GM19438 (cell line): ENCODE measurements at regions not wholly inside any gene's neighbourhood (a gene's known extent, or its start where the extent isn't known, plus 50 kb on each side); places are given as distances from the start of the nearest gene placed in this dataset.

ENCODE experiments used
- ATAC-seq: cut with Tn5 transposase; IDR thresholded peaks from one replicate; pipeline ENCODE4 v1.9.1; 2021; ENCODE audit warnings: low read depth; ENCODE audit not compliant: unreplicated experiment

DNA sequence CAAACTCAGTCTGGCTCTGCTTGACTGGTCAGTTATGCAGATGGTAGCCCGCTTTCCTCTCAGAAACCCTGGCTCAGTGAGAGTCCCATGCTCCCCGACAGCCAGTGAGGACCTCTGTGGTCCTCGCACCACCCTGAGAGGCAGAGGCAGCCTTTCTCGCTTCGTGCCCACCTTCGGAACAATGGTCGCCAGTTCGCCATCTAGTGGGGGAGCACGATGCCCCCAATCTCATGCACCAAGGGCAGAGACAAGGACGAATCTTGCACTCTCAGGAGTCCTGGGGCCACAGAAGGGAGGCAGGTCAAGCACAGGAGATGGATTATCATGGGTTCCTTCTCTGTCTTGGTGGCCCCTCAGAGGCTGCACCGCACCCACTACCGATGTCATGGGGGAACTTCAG is 75.2 kb downstream of the RHCG start:
- ATAC-seq = no peak

DNA sequence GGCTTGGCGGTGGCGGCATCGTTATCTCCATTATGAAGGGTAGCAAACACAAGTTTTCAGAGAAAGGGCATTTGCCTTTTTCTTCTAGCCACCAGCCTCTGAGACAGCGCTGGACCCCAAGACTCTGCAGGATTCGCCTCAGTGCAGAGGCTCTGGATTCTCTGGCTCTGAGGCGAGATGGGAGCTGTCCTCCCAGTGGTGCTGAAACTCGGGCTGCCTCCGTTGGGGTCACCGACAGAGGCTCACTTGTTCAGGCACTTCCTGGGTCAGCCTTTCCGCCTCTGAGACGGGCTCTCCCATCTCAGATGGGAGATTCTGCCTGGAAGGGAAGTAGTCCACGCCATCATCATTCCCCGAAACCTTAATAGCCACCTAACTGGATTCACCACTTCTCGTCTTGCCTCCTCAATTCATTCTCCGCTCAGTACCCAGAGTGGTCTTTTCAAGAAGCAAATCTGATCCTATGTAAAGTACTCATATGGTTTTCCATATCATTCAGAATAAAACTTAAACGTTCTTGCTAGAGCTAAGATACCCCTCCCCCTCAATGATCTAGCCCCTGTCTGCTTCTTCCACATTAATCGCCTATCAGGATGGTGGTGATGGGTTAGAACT is 76.9 kb downstream of the RHCG start:
- no peak for ATAC-seq

DNA sequence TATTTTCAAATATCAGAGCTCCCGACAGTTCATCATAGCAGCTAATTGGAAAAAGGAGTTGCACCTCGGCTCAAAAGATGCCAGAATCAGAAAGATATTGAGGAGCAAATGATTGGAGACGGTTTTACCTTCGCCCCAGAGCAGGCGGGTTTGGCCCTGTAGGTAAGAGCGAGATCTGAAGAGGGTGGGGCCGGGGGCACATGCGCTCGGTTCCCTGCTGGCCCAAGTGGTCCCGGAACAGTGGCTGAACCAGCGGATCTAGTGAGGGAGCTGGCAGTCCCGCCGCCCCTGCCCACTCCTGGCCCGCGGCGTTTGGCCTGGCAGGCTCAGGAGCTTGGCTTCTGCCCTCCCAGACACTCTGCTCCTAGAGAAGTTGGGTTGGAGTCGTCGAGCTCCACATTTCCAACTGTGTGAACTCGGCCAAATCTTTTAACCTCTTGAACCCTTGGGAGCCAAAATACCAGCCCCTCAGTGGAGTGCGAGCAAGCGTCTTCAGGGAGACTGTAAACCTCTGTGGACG is 79.1 kb downstream of the RHCG start:
- no peak for ATAC-seq

DNA sequence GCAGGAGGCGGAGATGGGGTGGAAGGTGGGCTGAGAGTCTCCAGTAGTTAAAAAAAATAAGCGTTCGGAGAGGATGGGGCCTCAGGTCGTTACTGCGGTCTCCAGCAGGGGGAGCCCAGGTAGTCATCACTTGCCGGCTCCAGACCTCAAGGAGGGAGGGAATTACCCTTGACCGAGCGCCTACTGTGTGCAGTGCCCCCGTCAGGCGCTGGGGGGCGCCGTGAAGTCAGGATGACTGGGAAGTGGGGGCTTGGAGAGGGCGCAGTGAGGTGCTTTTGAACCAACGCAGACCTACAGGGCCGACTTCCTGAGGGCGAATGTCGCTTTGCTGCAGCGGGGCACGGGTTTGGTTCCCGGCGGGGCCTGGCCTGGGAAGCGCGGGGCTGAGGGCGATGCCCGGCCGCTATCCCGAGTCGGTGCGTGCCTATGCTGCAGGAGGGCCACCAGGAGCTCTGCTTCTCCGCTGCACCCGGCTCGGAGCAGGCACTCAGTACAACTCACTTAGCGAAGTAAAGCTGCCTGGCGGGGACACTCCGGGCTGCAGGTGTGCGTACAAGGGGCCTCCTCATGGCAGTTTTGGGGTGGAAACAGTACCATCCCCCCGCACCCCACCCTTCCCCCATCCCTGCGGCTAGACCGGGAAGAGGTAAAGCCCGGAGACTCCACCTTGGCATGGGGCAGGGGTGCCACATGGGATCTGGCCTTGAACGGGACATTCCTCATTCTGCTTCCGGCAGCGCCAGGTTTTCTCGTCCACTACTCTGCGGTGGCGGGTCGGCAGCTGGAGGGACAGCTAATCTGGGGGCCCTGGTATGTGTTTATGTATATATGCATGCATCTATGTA is 79.8 kb downstream of the RHCG start:
- peak; percentile 73 for ATAC-seq

DNA sequence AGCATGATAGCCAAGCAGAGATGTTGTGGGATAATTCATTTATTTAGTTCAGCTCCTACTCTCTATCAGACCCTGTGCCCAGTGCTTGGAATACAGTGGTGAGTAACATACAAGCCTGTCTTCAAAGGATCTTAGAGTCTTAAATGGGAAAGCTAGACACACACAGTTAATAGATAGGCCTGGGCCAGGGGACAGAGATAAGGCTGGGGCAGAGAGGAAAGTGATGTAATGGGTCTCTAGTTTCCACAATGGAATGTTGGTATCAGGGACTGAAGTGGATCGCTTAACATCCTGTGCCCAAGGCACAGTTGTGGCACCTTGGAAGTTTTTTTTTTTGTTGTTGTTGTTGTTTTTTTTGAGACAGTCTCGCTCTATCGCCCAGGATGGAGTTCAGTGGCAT is 79.9 kb upstream of the POLG start:
- ATAC-seq = no peak

DNA sequence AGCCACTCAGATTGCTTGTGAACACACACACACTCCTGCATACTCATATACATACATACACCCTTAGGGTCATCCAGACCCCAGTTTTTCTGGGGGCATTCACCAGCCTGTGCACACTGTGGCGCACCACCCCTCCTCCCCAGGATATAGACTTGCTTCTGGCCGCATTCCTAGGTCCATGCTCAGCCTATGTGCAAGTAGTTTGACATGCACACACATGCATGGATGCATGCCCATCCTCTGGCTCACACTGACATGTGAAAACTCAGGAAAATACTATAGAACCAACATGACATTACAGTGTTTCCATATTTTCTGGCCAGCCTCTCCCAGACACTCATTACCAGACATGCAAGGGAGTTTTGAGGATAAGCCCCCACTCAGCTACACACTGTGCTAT is 79.3 kb upstream of the POLG start:
- ATAC-seq = no peak

DNA sequence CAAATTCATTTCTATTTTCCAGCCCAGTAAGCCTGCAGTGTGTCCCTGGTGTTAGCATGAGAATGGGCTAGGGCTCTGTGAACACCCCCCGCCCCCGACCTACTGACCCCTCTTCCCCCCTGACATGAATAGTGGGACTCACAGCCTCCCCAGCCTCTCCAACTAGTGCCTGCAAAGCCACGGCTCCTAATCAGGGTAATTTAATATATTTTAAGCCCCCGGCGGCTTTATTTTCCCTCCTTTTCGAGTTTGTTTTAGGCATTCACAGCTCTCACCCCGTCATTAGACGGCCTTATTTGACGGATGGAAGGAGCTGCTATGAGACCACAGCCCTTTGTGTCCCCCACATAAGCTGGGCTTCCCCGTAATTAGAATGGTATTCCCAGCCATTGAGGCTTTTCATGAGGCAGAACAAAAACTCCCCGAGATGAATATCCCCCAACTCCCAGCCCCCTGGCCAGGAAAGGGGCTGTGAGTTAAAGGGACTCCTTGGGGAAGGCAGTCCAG is 78.3 kb upstream of the POLG start:
- no peak for ATAC-seq

DNA sequence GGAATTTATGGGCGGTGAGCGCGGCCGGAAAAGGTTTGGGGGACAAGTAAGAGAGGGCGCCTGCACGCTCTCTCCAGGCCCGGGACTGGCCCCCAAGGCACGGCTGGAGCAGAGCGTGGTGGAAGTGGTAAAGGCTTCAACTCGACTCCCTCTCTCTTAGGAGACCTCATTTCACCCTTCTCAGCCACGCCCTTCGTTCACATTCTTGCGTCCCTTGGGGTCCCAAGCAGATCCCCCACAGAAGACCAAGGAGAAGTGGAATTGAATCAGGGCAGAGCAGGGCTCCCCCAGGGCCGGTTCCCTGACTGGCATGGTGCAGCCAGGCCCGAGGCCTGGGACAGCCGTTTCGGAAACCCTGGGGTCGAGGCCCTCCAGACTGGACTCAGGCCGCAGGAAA is 75.4 kb upstream of the POLG start:
- no peak for ATAC-seq

DNA sequence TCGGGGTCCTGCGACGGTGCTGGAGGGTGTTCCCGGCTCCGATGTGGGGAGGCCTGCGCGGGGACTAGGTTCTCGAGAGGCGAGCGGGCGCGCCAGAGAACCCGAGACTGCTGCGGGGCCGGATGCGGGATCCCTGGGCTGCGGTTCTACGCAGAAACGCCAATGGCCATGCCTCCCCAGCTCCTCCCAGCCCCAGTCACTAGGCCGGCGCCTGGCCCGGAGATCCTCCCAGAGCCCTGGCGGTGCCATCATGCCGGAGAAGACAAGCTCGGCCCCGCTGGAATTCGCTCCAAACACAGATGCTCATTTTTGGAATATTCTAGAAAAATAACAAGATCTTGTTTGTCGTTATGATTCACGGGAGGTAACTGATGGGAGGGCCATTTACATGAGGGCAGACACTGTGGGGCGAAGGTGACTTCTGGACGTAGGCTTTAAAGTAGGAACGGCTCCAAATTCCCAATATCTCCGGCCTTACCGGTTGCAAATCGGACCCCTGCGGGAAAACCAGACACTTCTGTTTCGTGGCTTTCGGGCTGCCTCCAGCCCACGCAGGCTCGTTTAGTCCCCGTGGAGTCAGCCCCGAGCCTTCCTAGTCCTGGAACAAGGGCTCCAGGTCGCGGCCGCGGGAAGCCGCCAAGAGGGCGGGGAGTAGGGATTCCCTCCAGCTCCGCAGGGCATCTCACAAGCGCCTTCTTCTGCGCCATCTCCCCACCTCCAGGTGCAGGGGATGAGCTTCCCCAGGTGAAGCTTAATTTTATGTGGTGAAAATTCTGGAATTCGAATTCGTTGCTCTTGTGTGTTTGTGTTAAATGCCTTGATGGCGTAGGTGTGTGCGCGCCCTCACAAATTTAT is 74.8 kb upstream of the POLG start:
- ATAC-seq = no peak

DNA sequence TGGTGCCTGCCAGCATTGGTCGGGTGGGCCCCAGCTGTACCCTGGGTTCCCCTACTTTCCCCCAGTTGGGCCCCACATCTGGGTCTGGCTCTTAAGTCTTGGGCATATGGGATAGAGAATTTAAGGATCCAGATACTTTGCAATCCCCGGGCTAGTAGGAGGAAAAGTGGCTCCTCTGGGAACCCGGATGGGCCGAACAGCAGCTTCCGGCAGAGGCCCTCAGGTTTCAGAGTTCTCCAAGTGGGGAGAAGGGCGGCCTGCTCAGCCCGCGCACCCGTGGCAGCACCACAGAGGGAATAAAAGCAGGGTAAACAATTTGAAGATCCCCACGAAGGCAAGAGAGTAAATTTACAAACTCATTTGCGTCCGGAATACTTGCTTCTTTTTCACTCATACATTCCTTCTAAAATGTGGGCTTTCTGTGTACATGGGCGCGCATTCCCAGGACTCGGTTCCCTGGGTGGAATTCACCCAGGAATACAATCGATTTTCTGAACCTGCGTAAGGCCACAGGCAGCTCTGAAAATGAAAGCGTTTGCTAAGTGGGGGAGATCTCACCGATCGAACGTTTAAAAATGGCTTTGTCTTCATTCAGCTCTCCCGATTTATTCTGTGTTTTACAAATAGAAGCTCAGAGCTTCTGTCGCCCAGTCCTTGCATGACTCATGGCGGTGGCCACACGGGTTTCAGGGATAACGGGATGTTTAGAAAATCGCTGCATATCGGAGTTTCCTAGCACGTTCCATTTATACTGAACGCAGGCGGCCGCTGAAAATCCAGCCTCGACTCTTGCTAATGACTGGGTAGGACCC is 74.0 kb upstream of the POLG start:
- no peak for ATAC-seq

DNA sequence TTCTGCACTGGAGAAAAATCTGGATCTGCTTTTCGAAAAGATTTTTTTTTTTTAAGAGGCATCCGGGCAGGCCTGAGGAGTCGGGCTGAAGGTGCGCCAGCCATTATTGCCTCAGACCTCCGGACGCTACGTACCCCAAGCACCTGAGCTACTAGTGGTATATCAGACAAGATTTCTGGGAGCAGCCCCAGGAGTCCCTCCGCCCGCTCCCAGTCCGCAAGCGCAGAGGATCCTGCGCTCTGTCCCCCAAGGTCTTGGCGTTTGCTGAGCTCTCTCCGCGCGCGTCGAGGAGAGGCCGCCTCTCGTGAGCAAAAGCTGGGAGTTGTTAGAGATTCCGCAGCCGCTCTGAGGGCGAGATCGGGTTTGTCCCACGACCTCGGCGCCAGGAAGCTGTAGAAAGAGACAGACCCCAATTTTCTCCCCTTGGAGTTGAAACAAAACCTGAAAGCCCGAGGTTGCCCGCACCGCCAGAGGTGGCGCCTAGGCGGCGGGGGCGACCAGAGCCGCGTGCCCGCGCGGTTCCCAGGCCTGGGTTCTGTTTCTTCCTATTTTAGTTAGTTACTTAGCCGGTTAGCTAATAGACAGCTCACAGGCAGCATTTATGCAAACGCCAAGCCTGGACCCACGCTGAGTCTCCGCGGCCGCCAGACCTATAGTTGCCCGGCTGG is 72.5 kb upstream of the POLG start:
- ATAC-seq = no peak

DNA sequence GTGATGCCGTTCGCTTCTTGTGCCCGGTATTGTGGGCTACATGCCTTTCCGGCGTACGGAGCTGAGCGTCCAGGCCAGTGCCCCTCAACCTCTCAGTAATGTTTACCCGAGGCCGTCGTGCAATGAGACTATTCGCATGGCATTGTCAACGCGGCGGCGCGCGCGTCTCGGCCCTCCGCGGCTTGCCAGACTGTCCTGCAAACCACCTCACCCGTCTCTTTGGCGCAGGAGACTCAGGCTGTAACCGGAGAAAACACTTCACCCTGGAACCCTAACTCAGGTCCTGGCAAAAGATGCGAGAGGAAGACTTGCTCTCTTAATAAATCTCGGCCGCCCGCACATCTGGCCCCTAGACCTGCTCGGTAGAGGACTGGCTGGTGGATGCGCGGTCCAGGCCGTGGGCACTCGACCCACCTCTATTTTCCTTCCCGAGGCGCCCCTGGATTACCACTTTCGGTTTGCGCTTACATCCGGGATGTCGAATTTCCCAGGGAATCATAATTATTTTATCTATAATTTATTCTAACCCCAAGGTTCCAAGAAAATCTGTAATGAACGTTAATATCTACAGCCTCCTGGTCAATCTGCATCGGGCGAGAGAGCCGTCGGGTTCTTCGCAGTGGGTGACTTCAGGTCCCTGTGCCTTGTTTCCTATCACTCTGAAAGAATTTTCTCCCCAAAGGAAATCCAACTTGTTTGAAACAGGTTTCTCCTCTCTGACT is 71.8 kb upstream of the POLG start:
- no peak for ATAC-seq

DNA sequence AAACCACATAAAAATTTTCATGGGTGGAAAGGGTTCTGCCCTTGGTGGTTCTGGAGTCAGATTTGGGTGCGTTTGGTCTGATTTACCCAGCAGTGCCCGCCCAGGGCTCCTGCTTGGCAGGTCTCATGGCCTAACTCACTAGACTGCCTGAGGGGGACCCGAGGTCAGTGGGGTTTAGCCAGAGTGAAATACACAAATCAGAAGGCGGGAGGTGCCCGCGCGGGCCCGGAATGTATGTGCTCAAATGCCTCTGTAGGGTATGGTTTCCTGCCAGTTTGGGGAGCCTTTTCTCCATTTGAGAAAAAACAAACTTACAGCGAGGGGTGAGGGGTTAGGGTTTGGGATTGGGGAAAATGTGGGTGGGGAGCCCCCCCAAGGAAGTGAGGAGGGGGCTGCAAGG is 70.9 kb upstream of the POLG start:
- no peak for ATAC-seq

DNA sequence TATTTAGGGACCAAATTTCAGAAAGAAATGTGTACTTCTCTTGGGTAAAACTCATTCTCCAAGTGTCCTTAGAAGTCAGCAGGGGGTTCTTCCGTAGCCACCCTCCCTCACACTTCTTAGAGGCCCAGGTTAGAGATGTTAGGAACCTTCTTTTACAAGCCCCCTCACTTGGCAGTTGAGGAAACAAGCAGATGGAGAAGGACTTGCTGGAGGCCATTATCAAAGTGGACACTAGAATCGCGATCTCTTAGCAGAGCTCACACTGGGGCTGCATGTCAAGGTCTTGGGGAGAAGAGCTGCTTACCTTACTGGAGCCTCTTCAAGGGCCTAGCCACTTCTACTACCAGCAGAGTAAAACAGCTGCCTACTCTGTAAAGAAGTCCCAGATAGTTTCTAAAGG is 69.4 kb upstream of the POLG start:
- ATAC-seq = no peak

DNA sequence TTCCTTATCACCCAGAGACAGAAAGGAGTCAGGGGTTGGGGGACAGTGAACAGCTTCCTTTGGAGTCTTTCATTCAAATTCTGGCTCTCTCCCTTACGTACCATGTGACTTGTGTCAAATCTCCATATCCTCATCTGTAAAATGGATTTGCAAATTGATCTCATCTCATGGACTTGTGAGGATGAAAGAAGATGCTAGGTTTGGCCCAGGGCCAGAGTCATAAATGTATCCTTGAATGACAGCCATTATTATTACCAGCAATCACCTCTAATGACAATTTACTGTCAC is 67.8 kb upstream of the POLG start:
- ATAC-seq = no peak

DNA sequence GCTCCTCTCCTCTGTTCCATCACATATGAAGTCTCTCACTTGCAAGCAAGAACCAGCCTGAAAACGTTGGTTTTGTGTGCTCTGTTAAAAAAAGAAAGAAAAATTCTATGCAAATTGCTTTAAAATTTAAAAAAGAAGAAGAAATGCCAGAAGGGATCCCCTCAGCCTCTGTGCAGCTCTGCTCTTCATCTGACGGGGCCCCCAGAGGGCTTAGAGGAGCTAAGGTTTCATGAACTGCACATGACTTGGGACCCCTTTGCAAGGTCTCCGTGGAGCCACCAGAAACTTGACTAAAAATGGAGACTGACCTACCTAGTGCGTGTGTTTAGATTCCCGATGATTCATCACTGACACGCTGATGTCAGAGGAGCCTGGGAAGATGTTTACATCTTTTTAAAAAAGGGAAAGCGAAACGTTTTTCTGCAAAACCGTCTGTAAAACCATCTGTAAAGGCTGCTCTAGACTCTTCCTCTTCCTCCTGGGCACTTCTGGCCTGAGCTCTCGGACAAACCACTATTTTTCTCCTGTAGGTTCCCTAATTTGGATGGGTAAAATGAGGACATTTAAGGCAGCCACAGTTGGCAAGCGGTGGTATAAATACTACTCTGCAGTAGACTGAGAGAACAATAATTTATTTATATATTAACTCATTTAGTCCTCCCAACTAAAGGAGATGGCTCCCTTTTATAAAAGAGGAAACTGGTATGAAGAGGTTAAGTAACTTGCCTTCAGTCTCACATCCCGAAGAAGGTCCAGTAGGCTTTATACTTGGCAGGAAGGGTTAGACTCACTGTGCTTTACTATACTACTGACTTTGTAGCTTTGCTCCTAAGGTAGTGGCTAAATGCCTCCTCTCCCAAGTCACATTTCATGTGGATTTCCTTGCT is 67.2 kb upstream of the POLG start:
- ATAC-seq = no peak

DNA sequence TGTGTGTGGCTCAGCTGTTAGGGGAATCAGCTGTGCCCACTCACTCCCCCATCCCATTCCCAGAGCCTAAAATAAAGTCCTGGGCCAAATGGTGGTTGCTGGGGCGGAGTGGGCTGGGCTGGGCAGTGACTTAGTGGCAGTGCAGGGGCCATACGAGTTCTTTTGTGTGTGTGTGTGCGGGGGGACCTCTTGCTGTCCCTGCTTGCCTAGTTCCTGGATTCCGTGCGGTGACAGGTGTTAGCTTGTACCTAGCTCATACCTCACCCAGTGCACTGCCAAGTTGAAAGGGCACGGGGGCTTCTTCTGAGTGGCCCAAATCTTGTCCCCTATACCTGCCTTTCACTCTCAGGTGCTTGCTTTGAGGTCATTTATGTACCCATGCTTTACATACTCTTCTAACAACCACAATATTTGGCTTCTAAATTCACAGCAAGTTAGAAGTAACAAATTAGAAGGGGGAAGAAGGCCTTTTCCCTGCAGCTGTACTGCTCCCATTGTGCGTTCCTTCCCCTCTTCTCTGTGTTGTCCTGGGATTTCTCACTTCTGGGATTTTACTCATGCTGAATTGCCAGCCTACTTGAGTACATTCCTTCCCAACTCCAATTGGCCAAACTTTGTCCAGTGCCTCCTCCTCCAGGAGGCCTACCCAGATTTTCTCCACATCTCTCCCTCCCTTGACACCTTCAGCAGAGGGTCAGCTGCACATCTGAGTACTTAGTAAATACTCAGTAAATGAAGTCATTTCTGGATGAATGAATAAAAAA is 66.3 kb upstream of the POLG start:
- ATAC-seq = no peak
